DMS153 treated with DMSO at 0.1 percent for 48 hours (cell line): ENCODE measurements at regions not wholly inside any gene's neighbourhood (a gene's known extent, or its start where the extent isn't known, plus 50 kb on each side); places are given as distances from the start of the nearest gene placed in this dataset.

Source experiments
- DNase-seq: peaks from one replicate; lab custom pipeline; 2025; ENCODE audit not compliant: unreplicated experiment; lab: John Stamatoyannopoulos, UW

GRCh38 chr10:31263903-31264302, 55.1 kb upstream of the ZEB1 start:
- DNase-seq: no peak

DNA sequence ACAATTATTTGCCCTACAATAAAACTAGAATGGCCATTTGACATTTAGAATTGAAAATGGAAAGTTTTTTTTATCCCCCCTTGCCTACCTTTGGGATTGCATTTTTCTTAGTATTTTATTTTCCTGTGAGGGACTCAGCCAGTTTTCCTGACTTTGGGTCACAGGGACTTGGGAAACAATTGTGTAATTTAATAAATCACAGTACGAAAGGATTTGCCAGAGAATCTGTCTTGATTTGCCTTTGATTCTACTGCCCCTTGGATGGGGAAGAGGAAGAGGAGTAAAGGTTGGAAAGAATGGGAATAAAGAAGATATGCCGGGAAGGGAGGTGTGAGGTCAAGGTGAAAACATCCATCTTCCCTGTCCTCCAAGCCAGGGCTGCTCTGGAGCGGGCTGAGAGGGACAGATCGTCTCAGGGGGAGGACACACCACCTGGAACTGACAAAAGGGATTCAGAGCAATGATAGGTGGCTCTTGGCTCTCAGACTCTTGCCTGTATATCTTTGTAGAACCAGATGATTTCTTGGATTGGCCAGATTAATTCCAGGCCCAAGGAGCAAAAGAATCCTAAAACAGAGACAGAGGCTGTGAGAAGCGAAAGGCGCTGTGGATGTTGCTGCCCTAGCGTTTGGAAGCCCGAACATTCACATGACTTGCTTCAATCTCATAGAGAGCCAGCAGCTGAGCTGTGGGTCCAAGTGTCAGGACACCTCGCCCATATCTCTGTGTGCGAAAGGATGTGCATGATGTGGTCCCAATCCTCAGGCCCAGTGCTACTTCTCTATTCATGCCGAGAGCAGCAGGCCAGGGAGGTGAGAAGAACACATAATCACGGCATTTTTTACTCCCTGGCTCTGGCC, 50.3 kb upstream of the ZEB1 start:
- DNase-seq: no peak
